Hematopoietic multipotent progenitor cell treated with erythropoietin and hydrocortisone succinate and interleukin-3 and kit ligand, for 6 days (in vitro differentiated cells): ENCODE measurements at regions not wholly inside any gene's neighbourhood (a gene's known extent, or its start where the extent isn't known, plus 50 kb on each side); places are given as distances from the start of the nearest gene placed in this dataset.
"Not testable (repeated sequence)": the region's sequence is repeated elsewhere in the genome, so short reads cannot be mapped to it uniquely, and the experiment has no call there.

Source experiments
- DNase-seq: peaks from one replicate; pipeline ENCODE4 v3.0.0-alpha.2; 2015

DNA sequence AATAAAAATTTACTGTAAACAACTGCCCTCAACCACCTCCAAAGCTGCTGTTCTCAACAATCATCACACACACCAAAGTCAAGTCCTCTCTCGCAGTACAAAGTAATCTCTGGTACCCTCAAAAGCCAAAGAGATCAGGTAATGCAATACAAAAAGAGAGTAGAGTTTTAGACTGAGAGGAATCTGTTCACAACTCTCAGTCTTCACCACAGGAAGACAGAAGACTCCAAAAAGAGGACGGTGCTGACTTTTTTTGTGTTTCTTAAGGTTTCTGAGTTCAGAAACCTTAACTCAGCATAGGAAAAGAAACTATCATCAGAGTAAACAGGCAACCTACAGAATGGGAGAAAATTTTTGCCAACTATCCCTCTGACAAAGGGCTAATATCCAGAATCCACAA is 1072.3 kb upstream of the DIAPH2 start:
- DNase-seq, result no peak

DNA sequence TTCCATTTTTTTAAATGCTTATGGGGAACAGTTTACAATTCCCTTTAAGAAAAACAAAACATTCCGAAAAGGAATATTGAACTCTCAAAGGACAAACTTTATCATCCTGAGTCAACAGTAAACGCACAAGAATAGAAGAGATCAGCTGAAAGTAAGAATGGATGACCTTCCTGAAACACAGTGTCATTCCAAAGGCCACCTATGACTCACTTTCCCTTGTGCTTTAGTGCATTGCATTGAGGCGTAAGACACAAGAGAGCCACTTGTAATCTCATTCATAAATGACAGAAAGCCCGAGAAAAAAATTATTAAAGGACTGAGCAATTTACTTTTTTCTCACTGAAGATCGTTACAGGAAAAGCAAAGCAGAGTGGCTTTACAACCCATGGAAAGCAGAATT is 1062.4 kb upstream of the DIAPH2 start:
- no peak for DNase-seq

DNA sequence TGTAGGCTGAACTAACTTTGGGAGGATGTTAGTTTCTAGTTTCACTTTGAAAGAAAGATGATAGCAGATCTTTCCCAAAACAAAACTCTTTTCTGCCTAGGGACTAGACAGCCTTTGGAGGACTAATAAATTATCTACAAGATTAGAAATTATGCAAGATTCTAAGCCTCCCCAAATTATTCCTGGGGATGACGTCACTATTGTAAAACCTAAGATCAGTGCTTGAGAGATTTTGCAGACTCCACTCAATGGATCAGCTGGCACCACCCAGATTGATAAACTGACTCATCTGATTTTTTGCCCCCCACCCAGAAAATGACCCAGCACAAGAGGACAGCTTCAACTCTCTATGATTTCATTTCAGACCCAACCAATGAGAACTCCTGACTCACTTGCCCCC is 1057.9 kb upstream of the DIAPH2 start:
- DNase-seq, result no peak

DNA sequence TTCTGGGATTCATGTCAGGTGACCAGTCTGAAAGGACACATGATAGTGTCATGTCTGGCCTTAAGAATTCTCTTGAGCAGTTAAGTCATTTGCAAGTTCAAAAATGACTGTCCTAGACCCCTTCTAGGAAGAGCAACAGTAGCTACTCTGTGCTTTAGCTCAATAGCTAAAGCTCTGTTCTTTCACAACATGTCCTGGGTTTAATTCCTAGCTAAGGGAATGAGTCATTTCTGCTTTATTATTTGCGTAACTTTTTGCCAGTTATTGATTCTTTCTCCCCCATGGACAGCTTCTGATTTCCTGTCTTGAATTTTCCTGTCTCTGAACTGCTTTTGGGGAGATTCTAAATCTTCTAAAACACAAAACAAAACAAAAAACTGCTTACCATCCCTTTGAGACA is 1055.8 kb upstream of the DIAPH2 start:
- no peak for DNase-seq

DNA sequence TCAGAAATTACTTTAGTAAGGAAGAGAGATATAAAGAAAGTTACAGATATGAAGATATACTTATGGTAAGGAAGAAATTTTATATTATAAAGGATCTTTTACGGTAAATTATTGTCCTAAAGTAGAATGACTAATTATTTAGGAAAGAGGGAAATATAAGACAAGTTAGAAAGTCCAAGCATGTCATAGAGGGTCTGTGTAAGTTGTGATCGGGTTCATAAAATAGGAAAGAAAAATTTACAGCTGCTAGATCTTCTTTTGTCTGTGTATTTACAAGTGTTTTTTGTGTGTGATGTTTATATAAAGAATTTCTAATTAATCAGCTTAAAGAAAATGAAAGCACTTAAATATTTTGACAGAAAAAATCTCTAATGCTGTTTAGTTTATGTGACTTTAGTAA is 1054.9 kb upstream of the DIAPH2 start:
- no peak for DNase-seq

DNA sequence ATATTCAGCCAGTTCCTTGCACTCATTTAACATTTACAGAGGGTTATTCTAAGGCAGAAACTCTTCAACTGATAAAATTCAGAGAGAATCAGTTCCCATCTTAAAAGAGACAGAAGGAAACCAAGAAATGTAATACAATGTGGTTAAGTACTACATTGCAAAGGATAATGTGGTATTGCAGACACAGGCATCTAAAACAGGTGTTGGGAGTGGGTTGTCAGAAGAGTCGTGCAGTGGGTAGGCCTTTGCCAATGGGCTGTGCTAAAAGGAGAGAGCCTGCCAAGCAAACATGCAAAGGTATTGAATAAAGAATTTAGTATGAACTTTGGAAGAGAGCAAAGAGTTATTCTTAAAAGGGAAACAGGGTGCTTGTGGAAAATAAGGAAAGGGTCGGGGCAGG is 1044.4 kb upstream of the DIAPH2 start:
- DNase-seq, result no peak

DNA sequence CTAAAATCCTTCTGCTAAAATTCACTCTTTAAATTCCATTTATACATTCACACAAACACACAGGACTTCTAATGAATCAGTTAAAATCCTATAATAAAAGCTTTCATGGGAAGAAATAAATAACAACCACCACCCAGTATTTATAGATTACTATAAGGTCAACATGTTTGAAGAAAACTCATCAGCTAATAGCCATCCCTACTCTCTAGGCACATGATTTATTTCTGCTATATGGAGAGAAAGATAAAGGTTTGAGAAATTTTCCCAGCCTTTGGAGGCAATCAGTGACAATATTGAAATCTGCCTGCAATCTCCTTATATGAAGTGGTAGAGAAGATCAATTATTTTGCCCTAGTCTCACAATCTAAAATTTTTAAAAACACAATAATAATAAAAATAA is 1038.9 kb upstream of the DIAPH2 start:
- DNase-seq, result no peak

DNA sequence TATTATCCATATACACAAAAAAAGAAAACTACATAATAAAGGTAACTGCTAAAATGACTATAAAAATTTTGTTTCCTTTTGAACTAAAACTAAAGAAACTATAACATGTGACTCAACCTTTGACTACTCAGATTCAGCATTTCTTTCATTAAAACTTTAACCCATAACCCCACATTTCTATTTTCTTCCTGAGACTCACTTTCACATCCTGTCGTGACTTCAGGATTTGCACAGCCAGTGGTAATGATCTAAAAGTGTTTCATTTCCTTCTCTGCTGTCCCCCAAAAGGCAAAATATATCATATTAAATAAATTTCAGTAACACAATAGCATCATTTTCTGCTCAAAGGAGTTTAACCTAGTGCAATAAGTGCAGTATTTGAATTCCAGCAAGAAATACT is 1022.4 kb upstream of the DIAPH2 start:
- no peak for DNase-seq

DNA sequence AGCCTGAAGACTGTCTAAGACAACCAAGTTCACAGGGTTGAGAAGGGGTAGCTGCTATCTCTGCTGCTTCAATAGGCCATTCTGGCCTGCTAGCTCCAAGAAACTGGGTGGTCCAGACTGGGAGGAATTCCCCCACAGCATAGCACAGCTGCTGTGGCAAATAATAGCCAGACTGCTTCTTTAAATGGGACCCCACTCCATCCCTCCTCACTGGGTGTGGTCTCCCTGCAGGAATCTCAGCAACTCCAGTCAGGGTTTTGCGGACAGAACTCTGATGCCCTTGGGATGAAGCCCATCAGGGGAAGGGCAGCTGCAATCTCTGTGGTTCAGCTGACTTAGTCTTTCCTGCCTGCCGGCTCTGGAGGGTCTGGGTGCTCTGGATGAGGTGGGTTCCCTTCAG is 1018.6 kb upstream of the DIAPH2 start:
- DNase-seq, result no peak

DNA sequence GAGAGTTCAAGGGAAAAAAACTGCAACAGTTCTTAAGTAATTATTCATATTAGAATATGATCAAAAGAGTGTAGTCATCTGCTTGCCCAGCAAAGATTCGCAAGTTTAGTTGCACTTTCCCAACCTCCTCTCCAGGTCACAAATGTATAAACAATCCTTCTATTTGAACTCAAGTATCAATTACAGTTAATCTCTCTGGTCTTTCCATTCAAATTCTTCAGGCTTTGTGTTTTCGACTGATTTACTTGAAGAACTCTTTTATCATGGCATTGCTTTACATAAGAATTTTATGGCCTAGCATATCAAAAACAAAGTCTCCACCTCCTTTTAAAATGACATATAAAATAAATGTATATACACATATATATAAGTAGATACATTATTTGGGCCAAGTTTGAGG is 1009.6 kb upstream of the DIAPH2 start:
- no peak for DNase-seq

DNA sequence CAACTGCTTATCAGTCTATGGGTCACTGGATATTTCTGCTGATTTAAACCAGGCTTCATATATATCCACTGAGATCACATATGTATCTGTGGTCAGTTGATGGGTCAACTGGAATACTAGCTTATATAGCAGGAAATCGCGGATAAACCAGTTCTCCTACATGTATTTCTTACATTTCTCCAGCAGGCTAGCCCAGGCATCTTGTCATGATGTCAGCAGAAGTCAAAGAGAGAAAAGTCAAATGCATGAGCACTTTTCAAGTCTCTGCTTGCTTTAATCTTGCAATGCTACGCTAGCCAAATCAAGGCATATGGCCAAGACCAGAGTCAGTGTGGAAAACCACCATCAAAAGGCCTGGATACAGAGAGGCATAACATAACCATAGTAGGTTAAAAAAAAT is 1008.8 kb upstream of the DIAPH2 start:
- DNase-seq, result no peak

DNA sequence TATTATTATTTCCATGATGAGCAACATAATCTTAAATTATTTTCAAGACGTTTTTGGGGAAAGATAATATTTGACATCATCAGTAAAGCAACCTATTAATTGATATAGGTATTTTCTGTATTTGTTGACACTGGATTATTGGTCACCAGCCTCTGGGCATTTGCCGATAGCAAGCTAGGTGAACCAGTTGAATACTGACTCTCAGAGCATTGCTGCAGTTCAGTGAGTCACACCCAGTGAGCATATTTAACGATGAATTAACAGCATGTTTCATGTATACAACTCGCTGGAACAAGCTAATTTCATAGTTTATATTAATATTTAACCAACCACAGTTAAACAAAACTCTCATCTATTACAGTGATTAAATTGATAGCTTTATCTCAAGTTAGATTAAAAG is 1006.0 kb upstream of the DIAPH2 start:
- no peak for DNase-seq

DNA sequence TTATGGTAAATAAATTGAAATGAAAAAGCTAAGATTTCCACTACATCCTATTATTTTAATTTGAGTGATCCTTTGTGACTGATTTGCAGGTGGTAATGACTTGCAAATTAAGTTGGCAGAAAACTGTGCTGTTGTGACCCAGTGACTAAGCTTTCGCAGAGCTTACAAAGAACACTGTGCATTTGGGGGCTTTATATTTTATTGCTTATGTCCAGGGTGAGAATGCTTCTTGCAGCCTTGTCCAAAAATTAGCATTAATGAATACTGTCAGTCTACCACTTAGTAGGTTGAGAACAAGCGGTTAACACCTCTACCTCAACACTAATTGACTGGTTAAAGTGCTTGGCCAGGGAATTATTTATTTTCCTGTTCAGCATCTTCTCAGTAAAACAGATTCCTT is 991.3 kb upstream of the DIAPH2 start:
- no peak for DNase-seq

DNA sequence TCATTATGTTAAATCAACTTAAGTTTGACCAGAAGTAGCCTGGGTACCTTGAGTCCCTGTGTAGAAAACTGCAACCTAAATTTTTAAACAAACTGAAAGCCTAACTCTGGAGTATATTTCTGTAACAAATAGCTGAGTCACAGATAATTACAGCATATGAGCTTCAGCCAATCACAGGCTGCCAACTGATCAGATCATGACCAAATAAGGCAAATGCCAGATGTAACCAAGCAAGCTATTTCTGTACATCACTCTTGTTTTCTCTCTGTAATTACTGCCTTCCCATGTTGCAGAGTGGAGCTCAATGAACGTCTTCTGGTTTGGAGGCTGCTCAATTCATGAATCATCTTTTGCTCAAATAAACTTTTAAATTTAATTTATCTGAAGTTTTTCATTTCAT is 980.9 kb upstream of the DIAPH2 start:
- no peak for DNase-seq

DNA sequence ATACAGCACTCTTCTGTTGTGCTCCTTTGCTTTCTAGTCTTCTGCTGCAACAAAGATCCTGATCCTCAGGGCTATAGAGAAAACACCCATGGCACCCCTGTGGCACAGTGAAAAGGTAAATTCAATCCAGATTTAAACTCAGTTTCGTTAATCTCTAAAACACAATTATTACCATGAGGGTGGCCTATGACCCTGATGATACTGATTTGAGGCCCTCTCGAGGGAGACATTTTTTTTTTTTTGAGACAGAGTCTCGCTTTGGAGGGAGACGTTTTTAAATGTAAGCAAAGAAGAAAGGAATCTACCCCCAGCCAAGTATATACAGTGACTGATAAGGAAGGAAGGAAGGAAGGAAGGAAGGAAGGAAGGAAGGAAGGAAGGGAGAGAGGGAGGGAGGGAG is 967.8 kb upstream of the DIAPH2 start:
- DNase-seq, result no peak

DNA sequence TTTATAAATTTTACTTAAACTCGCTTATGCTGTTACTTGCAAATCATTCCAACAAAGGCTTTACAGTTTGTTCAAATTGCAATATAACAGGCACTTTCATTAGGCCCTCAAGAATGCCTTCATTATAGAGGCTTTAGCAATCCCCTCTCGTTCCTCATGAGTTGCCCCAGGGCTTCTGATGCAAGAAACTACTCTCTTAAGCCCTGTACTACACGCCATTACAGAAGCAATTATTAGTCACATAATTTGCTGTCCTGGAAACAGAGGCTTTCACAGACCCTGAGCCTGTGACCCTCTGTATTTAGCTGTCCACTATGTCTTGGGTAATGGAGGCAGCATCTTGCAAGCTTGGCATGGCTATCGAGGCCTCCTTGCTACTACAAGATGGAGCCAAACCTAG is 965.9 kb upstream of the DIAPH2 start:
- no peak for DNase-seq

DNA sequence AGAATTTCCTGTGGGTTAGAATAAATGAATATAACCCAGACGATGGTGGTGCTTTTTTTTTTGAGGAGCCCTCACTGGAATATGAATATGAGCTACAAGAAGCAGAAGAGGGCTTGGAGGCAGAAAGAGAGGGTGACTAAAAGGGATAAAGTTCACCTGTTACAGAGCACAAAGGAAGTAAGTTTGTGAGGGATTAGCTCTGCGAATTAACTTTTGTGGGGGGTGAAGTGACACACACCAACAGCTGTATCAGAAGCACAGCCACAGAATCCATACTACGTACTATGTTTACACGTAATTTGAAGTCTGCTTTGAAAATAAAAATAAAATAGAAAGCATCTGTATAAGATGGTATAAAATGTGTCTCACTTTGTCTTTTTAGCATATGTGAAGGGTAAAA is 963.6 kb upstream of the DIAPH2 start:
- no peak for DNase-seq

DNA sequence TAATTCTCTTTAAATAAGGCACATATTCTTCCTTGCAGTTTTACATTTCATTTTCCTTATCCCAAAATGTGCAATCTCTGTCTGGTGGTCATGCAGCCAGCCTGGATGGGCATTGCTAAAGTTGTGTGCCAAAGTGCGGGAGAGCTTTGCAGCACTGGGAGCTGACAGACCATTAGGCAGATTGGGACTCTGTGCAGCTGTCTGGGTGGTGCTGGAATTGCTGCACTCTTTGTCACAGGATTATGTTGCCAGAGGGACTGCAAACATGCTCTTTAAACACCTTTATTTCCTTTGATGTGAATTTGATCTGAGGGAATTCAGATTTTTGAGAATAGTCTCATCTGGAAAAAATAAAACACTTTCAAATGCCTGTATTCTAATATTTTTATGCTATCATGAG is 956.2 kb upstream of the DIAPH2 start:
- DNase-seq, result no peak

DNA sequence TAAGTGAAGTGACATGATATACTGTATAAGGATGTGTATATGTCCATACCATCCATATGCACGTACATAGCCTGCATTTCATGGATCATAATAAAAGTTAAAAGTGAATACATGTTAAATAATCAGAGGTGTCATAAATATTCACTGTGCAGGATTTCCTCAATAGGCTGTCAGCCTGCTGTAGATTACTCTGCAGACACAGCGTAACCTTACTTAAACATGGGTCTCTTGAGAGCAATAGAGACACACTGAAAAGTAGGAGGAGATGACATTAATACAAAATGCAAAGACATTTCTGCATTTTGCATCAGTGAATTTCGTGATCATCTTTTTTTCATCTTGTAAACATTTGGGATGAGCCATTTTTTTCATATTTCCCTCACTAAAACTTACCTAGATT is 955.2 kb upstream of the DIAPH2 start:
- no peak for DNase-seq

DNA sequence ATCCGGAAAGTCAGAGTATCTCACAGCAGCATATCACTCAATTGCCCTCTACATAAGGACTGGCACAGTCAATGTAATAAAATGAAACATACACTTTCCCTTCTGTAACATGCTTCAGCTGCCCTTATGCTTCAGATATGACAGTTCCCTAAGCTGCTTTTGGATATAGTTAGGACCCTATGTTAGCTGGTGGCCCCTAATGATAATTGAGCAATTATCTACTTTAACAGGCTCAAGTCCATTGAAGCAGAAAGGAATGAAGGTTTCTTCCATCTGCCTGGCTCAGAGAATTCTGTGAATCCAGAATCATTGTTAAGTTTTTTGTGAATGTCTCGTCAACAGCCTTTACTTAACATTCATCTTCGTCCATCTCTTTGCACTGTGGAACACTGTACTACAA is 951.2 kb upstream of the DIAPH2 start:
- no peak for DNase-seq

DNA sequence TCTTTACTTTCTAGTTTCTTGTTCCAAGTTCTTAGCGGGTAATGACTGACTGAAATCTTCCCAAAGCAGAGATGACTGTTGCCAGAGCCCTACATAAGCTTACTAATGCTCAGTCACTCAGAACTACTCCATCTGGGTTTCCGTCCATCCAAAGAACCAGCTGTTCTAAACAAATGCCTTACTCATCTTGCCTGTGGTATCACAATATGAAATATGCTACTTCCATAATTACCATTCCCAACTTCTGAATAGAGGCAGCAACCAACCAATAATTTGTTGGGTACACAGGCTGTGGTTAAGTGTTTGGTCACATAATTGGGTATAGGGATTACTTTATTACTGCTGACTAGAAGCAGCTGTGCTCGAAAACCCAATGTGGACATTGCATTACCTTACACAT is 930.2 kb upstream of the DIAPH2 start:
- no peak for DNase-seq

DNA sequence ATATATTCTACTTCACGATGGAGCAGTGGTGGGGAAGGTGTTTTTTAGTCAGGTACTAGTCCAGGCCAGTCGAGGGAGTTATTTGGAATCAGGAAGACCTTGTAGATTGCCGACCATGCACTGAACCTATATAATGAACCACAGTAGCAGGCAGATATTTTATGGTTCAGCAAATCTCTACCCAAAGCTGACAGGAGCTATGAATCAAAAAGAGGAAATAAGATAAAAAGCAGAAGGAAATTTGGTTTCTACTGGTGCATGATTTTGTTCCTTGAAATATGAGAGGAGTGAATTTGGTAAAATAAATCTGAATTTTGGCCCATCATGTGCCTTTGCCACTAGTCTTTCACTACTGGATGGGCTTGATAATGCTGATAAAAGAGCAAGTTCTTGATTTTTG is 924.3 kb upstream of the DIAPH2 start:
- DNase-seq, result peak; percentile 1

DNA sequence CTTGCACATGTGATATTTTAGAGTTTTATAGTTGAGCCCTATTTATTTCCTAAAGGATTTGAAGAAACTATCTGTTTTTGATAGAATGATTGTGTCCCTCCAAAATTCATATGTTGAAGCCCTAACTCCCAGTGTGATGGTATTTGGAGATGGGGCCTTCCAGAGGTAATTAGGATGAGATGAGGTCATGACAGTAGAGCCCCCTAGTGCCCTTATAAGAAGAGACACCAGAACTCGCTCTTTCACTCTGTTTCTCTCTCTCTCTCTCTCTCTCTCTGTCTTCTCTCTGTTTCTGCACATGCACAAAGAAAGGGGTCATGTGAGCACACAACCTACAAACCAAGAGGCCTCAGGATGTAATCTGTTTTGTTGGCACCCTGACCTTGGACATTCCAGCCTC is 921.9 kb upstream of the DIAPH2 start:
- peak; percentile 2 for DNase-seq

DNA sequence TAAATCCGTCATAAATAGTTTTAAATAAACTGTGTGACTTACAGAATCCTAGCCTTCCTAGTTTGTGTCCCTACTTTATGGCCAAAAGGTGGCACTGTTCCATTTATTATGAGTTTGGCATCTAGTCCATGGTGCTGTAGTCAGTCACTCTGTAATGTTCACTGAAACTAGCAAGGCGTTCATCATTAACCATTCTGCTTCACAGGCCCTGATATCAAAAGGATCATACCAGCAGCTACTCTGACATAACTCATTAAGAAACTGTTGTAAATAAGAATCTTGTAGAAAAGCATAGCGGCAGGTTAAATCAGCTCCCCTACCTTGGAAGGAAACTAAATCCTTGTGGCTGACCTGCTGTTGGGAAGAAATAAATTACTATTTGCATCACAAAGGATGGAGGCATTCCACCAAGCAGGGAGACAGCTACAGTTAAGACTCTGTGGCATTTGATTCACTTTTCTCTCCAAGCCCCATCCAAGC is 919.6 kb upstream of the DIAPH2 start:
- DNase-seq, result peak; percentile 33

DNA sequence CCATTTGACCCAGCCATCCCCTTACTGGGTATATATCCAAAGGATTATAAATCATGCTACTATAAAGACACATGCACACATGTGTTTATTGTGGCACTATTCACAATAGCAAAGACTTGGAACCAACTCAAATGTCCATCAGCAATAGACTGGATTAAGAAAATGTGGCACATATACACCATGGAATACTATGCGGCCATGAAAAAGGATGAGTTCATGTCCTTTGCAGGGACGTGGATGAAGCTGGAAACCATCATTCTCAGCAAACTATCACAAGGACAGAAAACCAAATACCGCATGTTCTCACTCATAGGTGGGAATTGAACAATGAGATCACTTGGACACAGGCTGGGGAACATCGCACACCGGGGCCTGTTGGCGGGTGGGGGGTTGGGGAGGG is 913.4 kb upstream of the DIAPH2 start:
- not testable (repeated sequence) for DNase-seq

DNA sequence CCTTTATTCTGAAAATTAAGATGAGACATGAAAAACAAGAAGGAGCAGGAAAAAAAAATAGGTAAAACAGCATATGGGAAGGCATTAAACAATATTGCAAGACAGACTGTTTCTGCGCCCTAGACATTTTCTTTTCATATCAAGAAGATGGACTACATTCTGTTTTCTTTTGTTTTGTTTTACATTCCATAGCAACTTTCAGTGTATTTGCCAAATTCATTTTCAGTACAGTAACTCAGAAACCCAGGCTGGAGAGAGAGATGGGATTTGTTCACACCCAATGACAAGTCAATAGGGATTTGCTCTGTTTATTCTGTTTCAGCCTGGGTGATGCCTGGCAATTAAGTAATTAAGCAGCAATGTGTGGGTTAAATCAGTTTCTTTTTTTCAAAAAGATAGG is 892.8 kb upstream of the DIAPH2 start:
- no peak for DNase-seq
